GM18511 (cell line): ENCODE measurements at regions not wholly inside any gene's neighbourhood (a gene's known extent, or its start where the extent isn't known, plus 50 kb on each side); places are given as distances from the start of the nearest gene placed in this dataset.

ENCODE experiments used
- ATAC-seq: cut with Tn5 transposase; IDR thresholded peaks from one replicate; pipeline ENCODE4 v1.9.1; 2021; ENCODE audit warnings: mild to moderate bottlenecking, moderate library complexity; ENCODE audit not compliant: unreplicated experiment

DNA sequence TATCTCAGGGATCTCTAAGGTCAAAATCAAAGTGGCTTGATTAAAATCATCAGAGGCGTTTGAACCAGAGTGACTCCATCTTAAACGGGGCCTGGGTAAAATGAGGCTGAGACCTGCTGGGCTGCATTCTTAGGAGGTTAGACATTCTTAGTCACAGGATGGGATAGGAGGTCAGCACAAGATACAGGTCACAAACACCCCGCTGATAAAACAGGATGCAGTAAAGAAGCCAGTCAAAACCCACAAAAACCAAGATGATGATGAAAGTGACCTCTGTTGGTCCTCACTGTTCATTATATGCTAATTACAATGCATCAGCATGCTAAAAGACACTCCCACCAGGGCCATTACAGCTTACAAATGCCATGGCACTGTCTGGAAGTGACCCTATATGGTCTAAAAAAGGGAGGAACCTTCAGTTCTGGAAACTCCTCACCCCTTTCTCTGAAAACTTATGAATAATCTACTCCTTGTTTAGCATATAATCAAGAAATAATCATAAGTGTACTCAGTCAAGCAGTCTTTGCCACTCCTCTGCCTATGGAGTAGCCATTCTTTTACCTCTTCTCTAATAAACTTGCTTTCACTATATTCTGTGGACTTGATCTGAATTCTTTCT lies 143.3 kb upstream of the SLCO3A1 start:
- ATAC-seq = no peak

GRCh38 chr15:91711384-91712033 lies 142.0 kb upstream of the SLCO3A1 start:
- no peak for ATAC-seq

- no peak for ATAC-seq
These were observed 141.2 kb upstream of the SLCO3A1 start for GRCh38 chr15:91712286-91712685.

DNA sequence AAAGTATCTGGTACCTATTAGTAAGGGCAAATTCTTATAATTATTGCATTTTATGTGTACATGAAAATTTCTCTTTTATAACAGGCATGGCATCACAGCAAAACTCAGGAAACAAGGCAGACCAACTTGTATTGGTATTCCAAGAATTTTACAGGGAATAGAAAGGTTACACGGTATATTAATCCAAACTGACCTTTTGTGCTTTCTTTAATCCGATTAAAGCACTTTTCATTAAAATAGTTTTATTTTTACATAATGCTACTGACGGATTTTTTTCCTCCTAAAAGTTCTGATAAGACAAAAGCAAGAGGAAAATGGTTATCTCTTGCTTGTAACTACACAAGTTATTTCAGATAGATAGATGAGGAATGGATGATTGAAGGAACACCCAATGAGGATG lies 137.0 kb upstream of the SLCO3A1 start:
- ATAC-seq = no peak

DNA sequence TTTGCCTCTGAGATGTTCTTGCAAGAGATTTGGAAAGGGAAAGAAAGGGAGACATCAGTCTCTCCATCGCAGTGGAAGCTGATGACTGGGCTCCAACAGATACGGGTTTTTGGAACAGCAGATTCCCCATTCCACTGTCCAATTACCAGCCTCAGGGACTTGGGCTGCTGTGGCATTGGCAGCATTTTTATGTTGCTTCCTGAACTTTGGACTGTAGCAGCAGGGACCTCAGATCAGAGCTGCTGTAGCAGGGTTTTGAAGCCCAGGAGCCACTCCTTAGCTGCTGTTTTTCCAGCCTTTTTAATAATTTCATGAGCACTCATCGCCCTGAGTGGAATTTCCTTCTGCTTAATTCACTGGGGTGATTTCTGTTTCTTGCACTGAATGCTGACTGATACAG lies 135.7 kb upstream of the SLCO3A1 start:
- ATAC-seq = no peak

- no peak for ATAC-seq
These were observed 129.5 kb upstream of the SLCO3A1 start for GRCh38 chr15:91723959-91724358.

- no peak for ATAC-seq
These were observed 119.8 kb upstream of the SLCO3A1 start for GRCh38 chr15:91733661-91734060.

DNA sequence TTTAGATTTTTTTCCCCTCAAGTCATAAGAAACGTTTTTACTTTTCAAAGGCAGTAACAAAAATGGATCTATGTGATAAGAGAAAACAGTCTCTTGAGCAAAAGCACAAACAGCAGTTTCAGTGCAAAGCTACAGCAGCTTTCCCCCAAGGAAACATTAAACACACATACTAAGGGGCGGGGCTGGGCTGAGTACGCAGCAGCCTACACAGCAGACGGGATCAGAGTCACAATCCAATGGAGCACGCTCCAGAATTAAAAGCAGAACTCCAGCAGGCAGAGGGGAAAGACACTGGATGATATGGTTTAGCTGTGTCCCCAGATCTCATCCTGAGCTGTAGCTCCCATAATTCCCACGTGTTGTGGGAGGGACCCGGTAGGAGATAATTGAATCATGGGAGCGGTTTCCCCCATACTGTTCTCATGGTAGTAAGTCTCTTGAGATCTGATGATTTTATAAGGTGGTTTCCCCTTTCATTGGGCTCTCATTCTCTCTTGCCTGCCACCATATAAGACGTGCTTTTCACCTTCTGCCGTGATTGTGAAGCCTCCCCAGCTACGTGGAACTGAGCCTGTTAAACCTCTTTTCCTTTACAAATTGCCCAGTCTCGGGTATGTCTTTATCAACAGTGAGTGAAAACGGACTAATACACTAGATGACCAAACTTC lies 116.2 kb upstream of the SLCO3A1 start:
- ATAC-seq = no peak

- ATAC-seq = no peak
These were observed 111.5 kb upstream of the SLCO3A1 start for GRCh38 chr15:91741986-91742385.

GRCh38 chr15:91751611-91752010 lies 101.9 kb upstream of the SLCO3A1 start:
- no peak for ATAC-seq

- ATAC-seq = no peak
These were observed 101.3 kb upstream of the SLCO3A1 start for GRCh38 chr15:91752081-91752785.

- no peak for ATAC-seq
These were observed 93.9 kb upstream of the SLCO3A1 start for GRCh38 chr15:91759560-91759959.

- ATAC-seq = no peak
These were observed 87.8 kb upstream of the SLCO3A1 start for GRCh38 chr15:91765660-91766059.

DNA sequence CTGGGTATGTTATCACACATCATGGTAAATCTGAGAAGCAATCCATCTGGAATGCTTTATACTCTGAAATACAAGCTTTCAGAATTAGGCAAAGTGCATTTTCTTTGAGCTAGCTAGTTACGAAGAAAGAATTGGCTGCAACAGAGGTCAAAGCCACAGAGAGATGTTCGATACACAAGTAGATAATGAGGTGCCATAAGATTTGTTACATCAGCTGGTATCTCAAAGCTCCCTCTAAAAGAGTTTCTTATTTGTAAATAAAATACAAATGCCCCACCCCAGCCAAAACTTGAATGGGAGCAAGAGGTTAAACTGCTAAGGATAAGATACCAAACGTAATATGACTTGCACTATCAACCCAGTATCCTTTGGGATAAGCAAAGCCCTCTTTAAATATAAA lies 84.0 kb upstream of the SLCO3A1 start:
- no peak for ATAC-seq

DNA sequence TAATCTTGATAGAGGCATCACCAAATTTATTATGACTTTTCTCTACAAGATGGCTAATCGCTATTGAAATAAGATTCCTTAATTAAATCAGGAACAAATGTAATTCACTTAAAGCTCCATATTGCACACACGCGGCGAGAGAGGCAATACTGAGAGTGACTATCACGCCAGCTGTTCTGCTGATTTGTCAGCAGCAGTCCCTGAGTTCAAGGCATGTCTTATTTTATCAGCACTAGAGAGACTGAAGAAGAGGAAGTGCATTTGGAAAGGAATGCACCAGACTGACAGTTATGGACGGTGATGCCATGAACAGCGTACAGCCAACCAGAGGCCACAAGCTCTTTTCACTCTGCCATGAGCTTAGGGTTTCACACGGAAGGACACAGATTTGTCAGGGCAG lies 83.6 kb upstream of the SLCO3A1 start:
- ATAC-seq = no peak

DNA sequence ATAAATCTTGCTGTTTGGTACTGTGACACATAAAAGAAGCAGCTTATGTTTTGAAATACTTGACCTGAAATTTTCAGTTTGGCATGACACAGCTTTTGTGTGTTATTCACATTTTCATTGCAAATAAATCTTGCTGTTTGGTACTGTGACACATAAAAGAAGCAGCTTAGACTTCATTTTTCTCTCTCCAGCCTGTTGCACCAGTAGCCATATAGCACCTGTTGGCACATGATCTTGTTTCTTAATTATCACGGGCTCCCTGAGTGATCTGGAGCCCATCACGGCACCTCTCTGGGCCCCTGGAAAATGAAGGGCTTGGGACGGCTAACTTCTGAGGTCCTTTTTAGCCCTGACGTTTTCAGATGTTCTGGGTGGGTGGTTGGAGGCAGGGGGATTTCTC lies 77.4 kb upstream of the SLCO3A1 start:
- ATAC-seq = no peak

GRCh38 chr15:91779960-91780359 lies 73.5 kb upstream of the SLCO3A1 start:
- ATAC-seq = no peak

GRCh38 chr15:91780387-91780786 lies 73.1 kb upstream of the SLCO3A1 start:
- ATAC-seq = no peak

GRCh38 chr15:91782221-91782620 lies 71.3 kb upstream of the SLCO3A1 start:
- no peak for ATAC-seq

- ATAC-seq = no peak
These were observed 70.5 kb upstream of the SLCO3A1 start for GRCh38 chr15:91783008-91783407.

- ATAC-seq = no peak
These were observed 70.1 kb upstream of the SLCO3A1 start for GRCh38 chr15:91783451-91783850.
